WTC11 (cell line): ENCODE measurements at regions not wholly inside any gene's neighbourhood (a gene's known extent, or its start where the extent isn't known, plus 50 kb on each side); places are given as distances from the start of the nearest gene placed in this dataset.

Experiments
- HMGXB4 ChIP-seq: sonication (generic); formaldehyde crosslinking; IDR thresholded peaks from 2 replicates; pipeline ENCODE4 v1.8.1; 2023; ENCODE audit warnings: mild to moderate bottlenecking, moderate library complexity, missing genetic modification reagents
- NR2C2 ChIP-seq: sonication (generic); formaldehyde crosslinking; IDR thresholded peaks from 2 replicates; pipeline ENCODE4 v1.8.0; 2022; ENCODE audit warnings: mild to moderate bottlenecking, missing genetic modification reagents
- ZNF416 ChIP-seq: fragments of 250-450 bp; sonication (Bioruptor Pico); IDR thresholded peaks from 2 replicates; pipeline ENCODE4 v1.9.0; 2021; ENCODE audit warnings: mild to moderate bottlenecking, inconsistent platforms
- TF ChIP-seq, protein P1 (sequence below): fragments of 200-600 bp; IDR thresholded peaks from 2 replicates; pipeline ENCODE4 v1.8.0; 2022; ENCODE audit warnings: antibody characterized with exemption

DNA sequence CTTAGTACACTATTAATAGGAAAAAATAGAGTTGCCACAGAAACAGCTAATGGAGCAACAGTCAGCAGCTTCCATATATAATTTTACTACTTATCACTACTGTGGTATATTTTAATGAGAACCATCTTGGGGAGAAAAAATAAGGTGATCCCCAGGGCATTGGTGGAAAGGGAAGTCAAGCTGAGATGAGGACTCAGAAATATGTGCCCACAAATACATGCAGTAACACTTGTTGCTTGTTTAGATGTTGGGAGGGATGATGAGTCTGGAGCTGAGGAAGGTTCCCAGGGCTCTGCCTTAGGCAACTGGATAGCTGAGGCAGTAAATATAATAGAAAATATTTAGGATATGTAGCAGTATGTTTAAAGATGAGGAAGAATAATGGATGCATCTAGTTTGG lies 280.1 kb upstream of the PDE4D start:
- TF ChIP-seq, protein P1, sequence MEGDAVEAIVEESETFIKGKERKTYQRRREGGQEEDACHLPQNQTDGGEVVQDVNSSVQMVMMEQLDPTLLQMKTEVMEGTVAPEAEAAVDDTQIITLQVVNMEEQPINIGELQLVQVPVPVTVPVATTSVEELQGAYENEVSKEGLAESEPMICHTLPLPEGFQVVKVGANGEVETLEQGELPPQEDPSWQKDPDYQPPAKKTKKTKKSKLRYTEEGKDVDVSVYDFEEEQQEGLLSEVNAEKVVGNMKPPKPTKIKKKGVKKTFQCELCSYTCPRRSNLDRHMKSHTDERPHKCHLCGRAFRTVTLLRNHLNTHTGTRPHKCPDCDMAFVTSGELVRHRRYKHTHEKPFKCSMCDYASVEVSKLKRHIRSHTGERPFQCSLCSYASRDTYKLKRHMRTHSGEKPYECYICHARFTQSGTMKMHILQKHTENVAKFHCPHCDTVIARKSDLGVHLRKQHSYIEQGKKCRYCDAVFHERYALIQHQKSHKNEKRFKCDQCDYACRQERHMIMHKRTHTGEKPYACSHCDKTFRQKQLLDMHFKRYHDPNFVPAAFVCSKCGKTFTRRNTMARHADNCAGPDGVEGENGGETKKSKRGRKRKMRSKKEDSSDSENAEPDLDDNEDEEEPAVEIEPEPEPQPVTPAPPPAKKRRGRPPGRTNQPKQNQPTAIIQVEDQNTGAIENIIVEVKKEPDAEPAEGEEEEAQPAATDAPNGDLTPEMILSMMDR = no peak
- TF ChIP-seq HMGXB4 (CRISPR knock-in tag) (no peak), NR2C2 (CRISPR knock-in tag) (no peak), ZNF416 (no peak)
